Ishikawa (cell line): ENCODE measurements at regions not wholly inside any gene's neighbourhood (a gene's known extent, or its start where the extent isn't known, plus 50 kb on each side); places are given as distances from the start of the nearest gene placed in this dataset.

ENCODE experiments used
- CEBPB ChIP-seq: IDR thresholded peaks from 2 replicates; pipeline ENCODE4 v1.6.1; 2012
- CREB1 ChIP-seq: IDR thresholded peaks from 2 replicates; pipeline ENCODE4 v1.6.1; 2012; ENCODE audit warnings: low read depth
- EGR1 ChIP-seq: IDR thresholded peaks from 2 replicates; pipeline ENCODE4 v1.6.1; 2012
- FOXM1 ChIP-seq: IDR thresholded peaks from 2 replicates; pipeline ENCODE4 v1.6.1; 2012; ENCODE audit warnings: low read depth, borderline replicate concordance
- NFIC ChIP-seq: IDR thresholded peaks from 2 replicates; pipeline ENCODE4 v1.6.1; 2012
- RAD21 ChIP-seq: IDR thresholded peaks from 2 replicates; pipeline ENCODE4 v1.6.1; 2012; ENCODE audit warnings: low read depth
- TAF1 ChIP-seq: IDR thresholded peaks from 2 replicates; pipeline ENCODE4 v1.6.1; 2012; ENCODE audit warnings: low read depth, mild to moderate bottlenecking
- TCF12 ChIP-seq: IDR thresholded peaks from 2 replicates; pipeline ENCODE4 v1.6.1; 2012; ENCODE audit warnings: low read depth
- TEAD4 ChIP-seq: IDR thresholded peaks from 2 replicates; pipeline ENCODE4 v1.6.1; 2012
- YY1 ChIP-seq: IDR thresholded peaks from 2 replicates; pipeline ENCODE4 v1.6.1; 2012; ENCODE audit warnings: low read depth
- TF ChIP-seq, protein P1 (sequence below): IDR thresholded peaks from 2 replicates; pipeline ENCODE4 v1.6.1; 2012; ENCODE audit warnings: low read depth, mild to moderate bottlenecking
- TF ChIP-seq, protein P2 (sequence below): IDR thresholded peaks from 2 replicates; pipeline ENCODE4 v1.6.1; 2012
- TF ChIP-seq, protein P3 (sequence below): IDR thresholded peaks from 2 replicates; pipeline ENCODE4 v1.6.1; 2012

DNA sequence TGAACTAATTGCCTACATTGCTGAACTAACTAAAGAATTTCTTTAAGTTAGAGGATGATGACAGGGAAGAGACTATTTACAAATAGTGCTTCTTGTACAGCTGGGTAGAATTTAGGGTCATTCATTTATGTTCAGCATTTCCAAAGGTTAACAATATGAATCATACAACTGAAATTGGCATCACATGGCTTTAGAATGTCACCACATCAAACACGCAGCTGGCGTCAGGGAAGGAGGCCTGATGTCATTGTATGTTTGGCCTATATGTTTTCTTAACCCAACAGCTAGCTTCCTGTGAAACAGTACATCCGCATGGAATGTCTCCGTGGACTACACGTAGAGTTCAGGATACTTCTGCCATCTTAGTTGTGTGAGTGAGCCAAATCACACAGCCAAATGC lies 99.0 kb upstream of the TNFSF11 start:
- no peak for TF ChIP-seq CEBPB
- TF ChIP-seq YY1: no peak
- TF ChIP-seq, protein P1, sequence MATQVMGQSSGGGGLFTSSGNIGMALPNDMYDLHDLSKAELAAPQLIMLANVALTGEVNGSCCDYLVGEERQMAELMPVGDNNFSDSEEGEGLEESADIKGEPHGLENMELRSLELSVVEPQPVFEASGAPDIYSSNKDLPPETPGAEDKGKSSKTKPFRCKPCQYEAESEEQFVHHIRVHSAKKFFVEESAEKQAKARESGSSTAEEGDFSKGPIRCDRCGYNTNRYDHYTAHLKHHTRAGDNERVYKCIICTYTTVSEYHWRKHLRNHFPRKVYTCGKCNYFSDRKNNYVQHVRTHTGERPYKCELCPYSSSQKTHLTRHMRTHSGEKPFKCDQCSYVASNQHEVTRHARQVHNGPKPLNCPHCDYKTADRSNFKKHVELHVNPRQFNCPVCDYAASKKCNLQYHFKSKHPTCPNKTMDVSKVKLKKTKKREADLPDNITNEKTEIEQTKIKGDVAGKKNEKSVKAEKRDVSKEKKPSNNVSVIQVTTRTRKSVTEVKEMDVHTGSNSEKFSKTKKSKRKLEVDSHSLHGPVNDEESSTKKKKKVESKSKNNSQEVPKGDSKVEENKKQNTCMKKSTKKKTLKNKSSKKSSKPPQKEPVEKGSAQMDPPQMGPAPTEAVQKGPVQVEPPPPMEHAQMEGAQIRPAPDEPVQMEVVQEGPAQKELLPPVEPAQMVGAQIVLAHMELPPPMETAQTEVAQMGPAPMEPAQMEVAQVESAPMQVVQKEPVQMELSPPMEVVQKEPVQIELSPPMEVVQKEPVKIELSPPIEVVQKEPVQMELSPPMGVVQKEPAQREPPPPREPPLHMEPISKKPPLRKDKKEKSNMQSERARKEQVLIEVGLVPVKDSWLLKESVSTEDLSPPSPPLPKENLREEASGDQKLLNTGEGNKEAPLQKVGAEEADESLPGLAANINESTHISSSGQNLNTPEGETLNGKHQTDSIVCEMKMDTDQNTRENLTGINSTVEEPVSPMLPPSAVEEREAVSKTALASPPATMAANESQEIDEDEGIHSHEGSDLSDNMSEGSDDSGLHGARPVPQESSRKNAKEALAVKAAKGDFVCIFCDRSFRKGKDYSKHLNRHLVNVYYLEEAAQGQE: no peak
- TF ChIP-seq, protein P2, sequence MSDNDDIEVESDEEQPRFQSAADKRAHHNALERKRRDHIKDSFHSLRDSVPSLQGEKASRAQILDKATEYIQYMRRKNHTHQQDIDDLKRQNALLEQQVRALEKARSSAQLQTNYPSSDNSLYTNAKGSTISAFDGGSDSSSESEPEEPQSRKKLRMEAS: no peak
- TF ChIP-seq, protein P3, sequence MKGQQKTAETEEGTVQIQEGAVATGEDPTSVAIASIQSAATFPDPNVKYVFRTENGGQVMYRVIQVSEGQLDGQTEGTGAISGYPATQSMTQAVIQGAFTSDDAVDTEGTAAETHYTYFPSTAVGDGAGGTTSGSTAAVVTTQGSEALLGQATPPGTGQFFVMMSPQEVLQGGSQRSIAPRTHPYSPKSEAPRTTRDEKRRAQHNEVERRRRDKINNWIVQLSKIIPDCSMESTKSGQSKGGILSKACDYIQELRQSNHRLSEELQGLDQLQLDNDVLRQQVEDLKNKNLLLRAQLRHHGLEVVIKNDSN: no peak
- TF ChIP-seq TCF12: no peak
- no peak for TF ChIP-seq CREB1
- no peak for TF ChIP-seq EGR1
- no peak for TF ChIP-seq RAD21
- TF ChIP-seq TEAD4: no peak
- TF ChIP-seq TAF1: no peak
- no peak for TF ChIP-seq FOXM1
- TF ChIP-seq NFIC: no peak
